GM12878 (cell line): ENCODE measurements at regions not wholly inside any gene's neighbourhood (a gene's known extent, or its start where the extent isn't known, plus 50 kb on each side); places are given as distances from the start of the nearest gene placed in this dataset.

Source experiments
- CREB1 ChIP-seq: IDR thresholded peaks from 2 replicates; pipeline ENCODE4 v1.6.1; 2012; ENCODE audit warnings: low read depth, mild to moderate bottlenecking, inconsistent platforms
- CTCF ChIP-seq, 3 experiments: IDR thresholded peaks in 2 of 3; conservative IDR thresholded peaks in 1 of 3; 2 replicates each; pipeline ENCODE4 v1.5.1; 2011; ENCODE audit warnings: low read depth in 3 of 3, low read length in 3 of 3, mild to moderate bottlenecking in 3 of 3, control low read depth in 2 of 3, moderate library complexity in 2 of 3, inconsistent platforms in 1 of 3, mixed read lengths in 1 of 3; ENCODE audit not compliant: control insufficient read depth in 2 of 3, insufficient read depth in 1 of 3; ENCODE audit errors: extremely low read depth in 1 of 3
- EP300 ChIP-seq, 2 experiments: fragments of 150-350 bp in 1 of 2; IDR thresholded peaks; 2 replicates each; pipeline ENCODE4 v1.6.1; 2011 to 2012; ENCODE audit warnings: low read depth in 2 of 2, low read length in 2 of 2, borderline replicate concordance in 1 of 2, improper control_type of control experiment in 1 of 2, inconsistent platforms in 1 of 2; ENCODE audit not compliant: control insufficient read depth in 1 of 2
- EZH2 ChIP-seq: IDR thresholded peaks from 2 replicates; pipeline ENCODE4 v1.6.1; 2012; ENCODE audit warnings: low read depth, mild to moderate bottlenecking, control low read depth, inconsistent platforms, low read length, borderline replicate concordance; ENCODE audit not compliant: control insufficient read depth
- NFXL1 ChIP-seq: fragments of 450-650 bp; IDR thresholded peaks from 2 replicates; pipeline ENCODE4 v1.6.1; 2017; ENCODE audit warnings: antibody characterized with exemption, mild to moderate bottlenecking, borderline replicate concordance
- POLR2A ChIP-seq: IDR thresholded peaks from 2 replicates; pipeline ENCODE4 v1.6.1; 2011; ENCODE audit warnings: low read depth, mild to moderate bottlenecking, low read length
- POLR2AphosphoS5 ChIP-seq: IDR thresholded peaks from 2 replicates; pipeline ENCODE4 v1.6.1; 2011; ENCODE audit warnings: mild to moderate bottlenecking, low read length, inconsistent platforms
- RAD21 ChIP-seq: IDR thresholded peaks from 2 replicates; pipeline ENCODE4 v1.6.1; 2011; ENCODE audit warnings: mild to moderate bottlenecking, low read depth, low read length, moderate library complexity; ENCODE audit not compliant: insufficient read depth
- RAD51 ChIP-seq: fragments of 450-650 bp; IDR thresholded peaks from 2 replicates; pipeline ENCODE4 v1.6.1; 2016; ENCODE audit warnings: moderate library complexity, mild to moderate bottlenecking, inconsistent platforms
- REST ChIP-seq: IDR thresholded peaks from 2 replicates; pipeline ENCODE4 v1.6.1; 2012; ENCODE audit warnings: mild to moderate bottlenecking, low read depth, low read length
- ZNF207 ChIP-seq: fragments of 450-650 bp; IDR thresholded peaks from 2 replicates; pipeline ENCODE4 v1.6.1; 2014; ENCODE audit warnings: antibody characterized with exemption, mild to moderate bottlenecking, borderline replicate concordance
- ZNF274 ChIP-seq: IDR thresholded peaks from one replicate; pipeline ENCODE4 v1.8.0; 2011; ENCODE audit not compliant: insufficient read length, insufficient read depth
- ZNF687 ChIP-seq: fragments of 450-650 bp; IDR thresholded peaks from 2 replicates; pipeline ENCODE4 v1.6.1; 2017; ENCODE audit warnings: mild to moderate bottlenecking, moderate library complexity

DNA sequence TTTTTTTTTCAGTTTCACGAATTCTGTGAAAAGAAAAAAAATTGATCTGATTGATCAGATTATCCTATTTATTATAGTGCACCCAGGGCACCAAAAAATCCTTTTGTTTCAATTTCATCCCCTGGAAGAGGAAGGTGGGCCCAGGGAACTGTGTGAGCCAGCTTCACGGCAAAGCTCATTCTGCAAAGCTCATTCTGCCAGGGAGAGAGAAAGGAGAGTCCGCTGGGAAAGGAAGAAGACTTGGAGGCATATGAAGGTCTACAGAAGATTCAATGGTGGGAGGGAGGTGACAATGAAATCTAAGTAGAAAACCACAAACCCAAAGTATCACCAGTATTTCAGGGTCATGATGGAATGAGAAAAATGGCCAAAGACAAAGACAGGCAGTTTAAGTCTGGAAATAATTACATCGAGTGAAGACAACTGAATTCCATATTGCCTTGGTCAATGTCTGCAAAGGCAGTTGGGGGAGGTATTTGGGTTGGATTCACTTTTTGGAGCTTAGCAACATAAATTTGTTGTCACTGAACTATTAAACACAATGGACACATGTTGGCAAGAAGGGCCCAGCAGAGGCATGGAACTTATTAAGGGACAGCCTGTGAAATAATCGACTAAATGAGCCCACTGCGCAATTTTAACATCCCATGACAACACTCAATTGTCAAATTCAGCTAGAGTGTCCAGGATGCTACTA is 587.8 kb upstream of the MKI67 start:
- TF ChIP-seq ZNF274 (no peak), CREB1 (no peak), NFXL1 (no peak), POLR2A (no peak), ZNF687 (no peak), EZH2 (no peak), ZNF207 (no peak), POLR2AphosphoS5 (no peak), RAD21 (no peak), CTCF (IDR thresholded peaks at IDR 0.05 in 2 of 3, conservative IDR thresholded peaks at IDR 0.05 in 1 of 3; ENCODE audit: control insufficient read depth in 2 of 3, extremely low read depth in 1 of 3, insufficient read depth in 1 of 3, low read depth in 3 of 3, low read length in 3 of 3) (no peak), RAD51 (no peak), REST (no peak), EP300 (IDR thresholded peaks at IDR 0.05; ENCODE audit: borderline replicate concordance in 1 of 2, control insufficient read depth in 1 of 2, low read depth in 2 of 2, low read length in 2 of 2) (no peak)
